HUES48 (cell line): ENCODE measurements at regions not wholly inside any gene's neighbourhood (a gene's known extent, or its start where the extent isn't known, plus 50 kb on each side); places are given as distances from the start of the nearest gene placed in this dataset.

ENCODE experiments used
- H3K27ac ChIP-seq: one replicate; pipeline ENCODE4 v1.7.0; 2013; ENCODE audit warnings: low read depth, low read length, inconsistent platforms
- H3K27me3 ChIP-seq: 2 replicates; pipeline ENCODE4 v1.6.1; 2013; ENCODE audit warnings: mild to moderate bottlenecking, low read length; ENCODE audit not compliant: control insufficient read depth, insufficient read depth
- H3K36me3 ChIP-seq: 2 replicates; pipeline ENCODE4 v1.6.1; 2013; ENCODE audit warnings: low read length; ENCODE audit not compliant: control insufficient read depth, insufficient read depth
- H3K4me1 ChIP-seq: 2 replicates; pipeline ENCODE4 v1.6.1; 2013; ENCODE audit warnings: mild to moderate bottlenecking, low read length; ENCODE audit not compliant: control insufficient read depth, insufficient read depth
- H3K4me3 ChIP-seq: 2 replicates; pipeline ENCODE4 v1.5.1; 2013; ENCODE audit warnings: mild to moderate bottlenecking, low read depth, low read length
- H3K9ac ChIP-seq: 2 replicates; pipeline ENCODE4 v1.6.1; 2013; ENCODE audit warnings: mild to moderate bottlenecking, low read depth, low read length, moderate library complexity
- H3K9me3 ChIP-seq: 2 replicates; pipeline ENCODE4 v1.6.1; 2013; ENCODE audit warnings: low read length; ENCODE audit not compliant: control insufficient read depth, insufficient read depth

DNA sequence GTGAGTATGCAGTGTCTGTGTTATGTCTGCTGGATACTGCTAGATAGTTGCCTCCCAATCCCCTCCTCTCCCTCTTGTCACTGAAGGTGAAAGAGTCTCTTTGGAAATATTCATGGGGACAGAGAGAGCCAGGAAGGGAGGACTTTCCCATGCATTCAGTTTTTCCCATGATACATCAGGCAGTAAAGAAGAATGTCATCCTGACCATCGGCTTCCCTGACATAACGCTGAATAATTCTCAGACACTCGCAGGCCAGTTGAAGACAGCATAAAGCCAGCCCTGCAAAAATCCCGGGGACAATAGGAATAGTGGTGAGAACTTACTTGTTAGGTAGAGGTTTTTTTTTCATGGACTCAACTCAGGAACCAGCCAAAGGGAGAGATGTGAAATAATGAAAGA lies 58.1 kb downstream of the KLF4 start:
- no peaks in the 10 kb centered on the region for H3K9me3 ChIP-seq
- H3K27me3 ChIP-seq, result no peaks in the 10 kb centered on the region
- H3K4me3 ChIP-seq, result no peak overlapping the region
- H3K36me3 ChIP-seq, result no peaks in the 10 kb centered on the region
- no peaks in the 10 kb centered on the region for H3K4me1 ChIP-seq
- H3K27ac ChIP-seq, result no peak overlapping the region
- H3K9ac ChIP-seq, result no peak overlapping the region

DNA sequence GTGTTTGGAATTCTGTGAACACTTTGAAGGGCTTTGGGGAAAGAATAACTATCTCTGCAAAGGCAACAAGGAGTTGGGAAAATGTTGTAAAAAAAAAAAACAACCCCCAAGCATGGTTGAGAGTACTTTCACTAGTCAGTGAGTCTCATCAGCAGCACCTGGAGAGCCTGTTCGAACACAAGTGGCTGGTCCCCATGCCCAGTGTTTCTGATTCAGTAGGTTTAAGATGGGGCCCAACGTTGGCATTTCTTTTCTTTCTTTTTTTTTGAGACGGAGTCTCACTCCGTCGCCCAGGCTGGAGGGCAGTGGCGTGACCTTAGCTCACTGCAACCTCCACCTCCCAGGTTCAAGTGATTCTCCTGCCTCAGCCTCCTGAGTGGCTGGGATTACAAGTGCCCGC lies 59.5 kb downstream of the KLF4 start:
- Histone ChIP-seq H3K4me3 (no peak overlapping the region), H3K36me3 (no peaks in the 10 kb centered on the region), H3K4me1 (peaks cover under 1% of the 10 kb centered on the region; the same call in 1 of the 2 replicates), H3K9ac (no peak overlapping the region), H3K9me3 (no peaks in the 10 kb centered on the region), H3K27ac (no peak overlapping the region), H3K27me3 (peaks cover 10% of the 10 kb centered on the region; the same call in 1 of the 2 replicates)

DNA sequence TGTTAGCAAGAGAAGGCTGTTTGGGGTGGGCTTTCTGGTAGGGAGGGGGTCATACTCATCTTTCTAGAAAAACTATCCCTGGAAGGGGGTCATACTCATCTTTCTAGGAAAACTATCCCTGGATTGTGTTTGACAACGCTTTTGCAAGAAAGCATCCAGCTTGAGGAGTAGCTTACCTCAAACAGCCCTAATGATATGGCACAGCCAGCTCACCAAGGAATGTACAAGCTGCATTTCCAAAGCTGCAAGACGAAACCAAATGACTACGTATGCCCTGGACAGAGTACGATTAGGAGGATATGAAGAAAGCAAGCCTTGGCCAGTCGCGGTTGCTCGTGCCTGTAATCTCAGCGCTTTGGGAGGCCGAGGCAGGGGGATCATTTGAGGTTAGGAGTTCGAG lies 63.4 kb downstream of the KLF4 start:
- peaks cover 5% of the 10 kb centered on the region for H3K4me1 ChIP-seq
- peaks cover 10% of the 10 kb centered on the region; the same call in 1 of the 2 replicates for H3K27me3 ChIP-seq
- no peaks in the 10 kb centered on the region for H3K36me3 ChIP-seq

DNA sequence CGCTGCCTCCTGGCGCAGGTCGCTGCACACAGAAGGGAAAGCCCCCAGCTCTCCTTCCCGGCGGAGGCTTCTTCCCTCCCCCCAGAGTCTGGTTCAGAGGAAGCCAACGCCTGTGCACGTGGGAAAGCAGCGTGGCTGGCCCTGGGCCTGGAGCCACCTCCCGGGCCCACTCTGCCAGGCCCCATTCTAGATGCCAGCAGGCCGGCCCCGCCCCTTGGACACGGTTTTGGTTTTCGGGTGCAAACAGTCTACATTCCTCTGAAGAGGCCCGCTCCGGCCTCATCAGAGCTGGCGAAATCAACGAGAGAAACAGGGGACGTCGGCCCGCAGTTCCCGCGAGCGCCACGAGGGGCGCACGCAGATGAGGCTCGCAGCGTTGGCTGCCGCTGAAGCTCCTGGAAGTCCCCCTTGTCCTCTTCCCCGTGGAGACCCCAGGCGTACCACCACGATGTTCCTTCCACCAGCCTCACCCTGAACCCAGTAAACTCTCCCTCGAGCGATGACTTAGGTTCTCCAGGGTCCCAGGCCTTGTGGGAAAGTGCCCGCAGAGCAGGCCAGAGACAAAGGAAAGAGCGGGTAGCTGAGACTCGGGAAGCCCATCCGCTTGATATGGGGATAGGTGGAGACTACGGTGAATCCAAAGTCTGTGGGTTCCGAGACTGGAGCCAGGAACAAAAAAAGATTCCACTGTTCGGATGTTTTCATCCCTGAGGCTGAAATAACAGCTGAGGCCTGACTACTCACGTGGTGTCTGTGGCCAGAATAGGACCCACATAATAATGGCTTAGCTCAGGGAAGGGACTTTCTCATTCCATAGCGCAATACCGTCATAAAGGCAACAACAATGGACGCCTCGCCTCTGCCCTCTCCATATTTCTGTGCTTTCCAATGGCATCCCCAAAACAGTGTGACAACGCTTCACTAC lies 64.2 kb downstream of the KLF4 start:
- Histone ChIP-seq H3K36me3 (no peaks in the 10 kb centered on the region), H3K9ac (no peak overlapping the region; the same call in 1 of the 2 replicates), H3K4me3 (peak overlapping the region; percentile 23; the same call in 1 of the 2 replicates), H3K4me1 (peaks cover 5% of the 10 kb centered on the region), H3K27me3 (peaks cover 10% of the 10 kb centered on the region; the same call in 1 of the 2 replicates), H3K27ac (no peak overlapping the region), H3K9me3 (no peaks in the 10 kb centered on the region)

More for the DNA sequence above, 63.4 kb downstream of the KLF4 start:
- H3K9me3 ChIP-seq, result no peaks in the 10 kb centered on the region
- H3K4me3 ChIP-seq, result no peak overlapping the region
- H3K27ac ChIP-seq, result no peak overlapping the region
- no peak overlapping the region for H3K9ac ChIP-seq

DNA sequence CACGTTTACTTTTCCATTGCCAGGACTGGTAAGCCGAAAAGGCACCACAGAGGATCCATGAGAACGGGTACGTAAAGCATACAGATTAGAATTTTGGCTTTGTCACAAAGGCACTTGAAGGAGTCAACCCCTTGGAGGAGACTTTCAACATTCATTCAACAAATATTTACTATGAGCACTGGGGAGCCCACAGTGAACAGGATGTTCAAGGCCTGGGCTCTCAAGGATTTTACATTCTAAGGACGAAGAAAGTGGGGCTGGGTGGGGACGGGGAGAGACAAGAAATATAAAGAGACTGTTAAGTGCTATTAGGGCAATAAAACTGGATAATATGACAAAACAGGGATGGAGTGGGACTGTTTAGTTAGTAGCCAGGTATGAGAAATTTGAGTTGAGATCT lies 66.0 kb downstream of the KLF4 start:
- Histone ChIP-seq H3K4me3 (no peak overlapping the region), H3K27ac (no peak overlapping the region), H3K9ac (no peak overlapping the region), H3K9me3 (no peaks in the 10 kb centered on the region), H3K4me1 (peaks cover 5% of the 10 kb centered on the region), H3K36me3 (no peaks in the 10 kb centered on the region), H3K27me3 (peaks cover 10% of the 10 kb centered on the region; the same call in 1 of the 2 replicates)

DNA sequence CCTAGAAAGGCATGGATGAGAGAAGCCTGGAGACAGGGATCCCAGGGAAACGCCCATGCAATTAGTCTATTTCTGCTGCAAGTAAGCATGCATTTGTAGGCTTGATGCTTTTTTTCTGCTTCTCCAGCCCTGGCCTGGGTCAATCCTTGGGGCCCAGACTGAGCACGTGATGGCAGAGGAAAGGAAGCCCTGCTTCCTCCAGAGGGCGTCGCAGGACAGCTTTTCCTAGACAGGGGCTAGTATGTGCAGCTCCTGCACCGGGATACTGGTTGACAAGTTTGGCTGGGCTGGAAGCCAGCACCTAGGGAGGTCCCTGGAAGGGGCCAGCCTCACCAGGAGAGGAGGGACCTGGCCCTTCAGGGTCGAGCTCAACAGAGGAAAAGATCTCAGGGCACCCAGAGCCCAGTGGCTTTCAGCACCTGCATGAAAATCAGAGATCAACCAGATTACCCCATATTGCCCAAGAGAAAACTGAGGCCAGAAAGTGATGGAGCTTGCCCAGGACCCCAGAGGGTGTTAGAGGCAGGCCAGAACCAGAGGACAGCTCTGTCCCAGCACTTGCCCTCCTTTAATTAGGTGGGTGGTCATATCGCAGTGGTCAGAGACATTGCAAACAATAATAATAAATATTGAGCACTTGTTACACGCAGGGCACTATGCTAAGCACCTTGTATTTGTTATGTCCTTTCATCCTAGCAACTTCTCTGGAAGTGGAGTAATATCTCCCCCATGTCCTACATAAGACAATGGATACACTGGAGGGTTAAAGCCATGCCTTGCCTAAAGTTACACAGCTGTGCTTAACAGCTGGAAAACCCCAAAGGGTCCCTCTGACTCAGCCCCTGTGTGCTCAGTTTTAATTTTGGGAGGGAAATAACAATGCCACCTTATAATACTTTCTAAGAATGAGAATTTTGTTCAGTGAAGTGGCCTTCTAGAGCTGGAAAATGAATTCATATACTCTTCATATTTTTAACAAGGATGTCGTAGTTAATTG lies 67.1 kb downstream of the KLF4 start:
- Histone ChIP-seq H3K27ac (no peak overlapping the region), H3K4me1 (peaks cover 5% of the 10 kb centered on the region), H3K36me3 (no peaks in the 10 kb centered on the region), H3K4me3 (no peak overlapping the region), H3K9ac (no peak overlapping the region), H3K27me3 (peaks cover 10% of the 10 kb centered on the region; the same call in 1 of the 2 replicates), H3K9me3 (no peaks in the 10 kb centered on the region)

DNA sequence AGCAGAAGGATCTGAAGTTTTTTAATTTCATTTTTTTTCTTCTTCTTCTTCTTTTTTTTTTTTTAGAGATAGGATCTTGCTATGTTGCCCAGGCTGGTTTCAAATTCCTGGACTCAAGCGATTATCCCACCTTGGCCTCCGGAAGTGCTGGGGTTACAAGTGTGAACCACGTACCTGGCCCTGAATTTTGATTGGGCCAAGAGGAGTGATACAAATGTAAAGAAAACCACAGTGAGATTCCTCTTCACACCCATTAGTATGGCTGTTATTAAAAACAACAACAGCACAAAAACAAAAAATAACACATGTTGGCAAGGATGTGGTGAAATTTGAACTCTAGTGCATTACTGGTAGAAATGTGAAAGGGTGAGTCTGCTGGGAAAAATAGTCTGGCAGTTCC lies 79.1 kb downstream of the KLF4 start:
- no peak overlapping the region for H3K9ac ChIP-seq
- H3K4me3 ChIP-seq, result no peak overlapping the region
- H3K4me1 ChIP-seq, result no peaks in the 10 kb centered on the region
- H3K27ac ChIP-seq, result no peak overlapping the region
- no peaks in the 10 kb centered on the region for H3K9me3 ChIP-seq
- H3K27me3 ChIP-seq, result no peaks in the 10 kb centered on the region
- H3K36me3 ChIP-seq, result no peaks in the 10 kb centered on the region

DNA sequence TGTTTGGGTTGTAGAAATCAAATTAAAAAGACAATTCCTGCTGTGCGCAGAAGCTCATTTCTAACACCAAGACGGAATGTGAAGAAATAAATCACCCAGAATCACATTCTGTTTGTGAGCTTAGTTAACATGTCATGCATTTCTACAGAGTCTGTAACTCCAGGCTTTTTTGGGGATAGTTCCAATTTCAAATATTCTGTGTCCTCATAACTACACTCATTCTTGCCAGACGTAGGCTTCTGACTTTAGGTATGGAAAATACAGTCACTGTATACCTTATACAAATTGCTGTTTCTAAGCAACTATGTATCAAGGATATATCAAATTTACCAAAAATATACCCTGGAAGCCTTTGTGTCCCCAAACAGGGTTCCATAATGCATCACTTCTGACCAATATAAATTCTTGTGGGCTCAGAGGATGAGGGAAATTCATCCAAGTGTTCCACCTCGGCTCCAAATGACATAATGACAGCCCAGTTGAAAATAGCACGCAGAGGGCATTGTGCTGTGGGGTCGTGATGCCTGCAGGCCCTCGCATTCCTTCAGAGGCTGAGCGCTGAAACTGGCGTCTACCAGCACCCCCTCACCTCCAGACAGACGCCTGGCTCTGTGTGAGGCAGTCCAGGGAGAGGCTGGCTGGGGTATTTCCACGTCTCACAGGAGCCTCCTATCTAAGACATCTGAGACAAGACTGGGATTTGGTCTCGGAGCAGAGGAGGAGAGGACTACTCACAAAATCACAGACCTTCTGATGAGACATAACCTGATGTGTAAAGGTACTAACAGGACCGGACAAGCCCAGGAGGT lies 79.8 kb downstream of the KLF4 start:
- H3K27me3 ChIP-seq, result no peaks in the 10 kb centered on the region

DNA sequence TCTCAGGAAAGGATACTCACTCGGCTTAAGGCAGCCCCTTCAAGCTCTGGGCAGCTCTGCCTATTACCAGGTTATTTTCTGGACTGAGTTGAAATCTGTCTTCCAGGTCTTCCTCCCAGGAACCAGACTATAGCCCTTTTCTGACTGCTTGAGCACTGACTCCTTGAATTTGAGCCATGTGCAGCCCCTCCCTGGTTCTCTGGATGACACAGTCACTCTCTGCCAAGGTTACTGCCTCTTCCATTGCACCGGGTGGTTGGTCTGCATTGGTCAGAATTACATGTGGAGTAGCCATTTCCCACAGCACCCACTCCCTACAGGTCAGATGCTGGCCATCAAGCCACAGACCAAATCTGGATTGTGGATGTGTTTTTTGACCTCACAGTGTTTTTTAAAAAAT lies 81.9 kb downstream of the KLF4 start:
- no peak overlapping the region for H3K9ac ChIP-seq
- H3K4me3 ChIP-seq, result no peak overlapping the region
- no peaks in the 10 kb centered on the region for H3K27me3 ChIP-seq
- no peaks in the 10 kb centered on the region for H3K36me3 ChIP-seq
- no peaks in the 10 kb centered on the region for H3K9me3 ChIP-seq
- H3K27ac ChIP-seq, result no peak overlapping the region
- H3K4me1 ChIP-seq, result no peaks in the 10 kb centered on the region

More for the DNA sequence above, 79.8 kb downstream of the KLF4 start:
- no peak overlapping the region for H3K27ac ChIP-seq
- no peak overlapping the region for H3K9ac ChIP-seq
- H3K36me3 ChIP-seq, result no peaks in the 10 kb centered on the region
- no peak overlapping the region for H3K4me3 ChIP-seq
- H3K9me3 ChIP-seq, result no peaks in the 10 kb centered on the region
- no peaks in the 10 kb centered on the region for H3K4me1 ChIP-seq

DNA sequence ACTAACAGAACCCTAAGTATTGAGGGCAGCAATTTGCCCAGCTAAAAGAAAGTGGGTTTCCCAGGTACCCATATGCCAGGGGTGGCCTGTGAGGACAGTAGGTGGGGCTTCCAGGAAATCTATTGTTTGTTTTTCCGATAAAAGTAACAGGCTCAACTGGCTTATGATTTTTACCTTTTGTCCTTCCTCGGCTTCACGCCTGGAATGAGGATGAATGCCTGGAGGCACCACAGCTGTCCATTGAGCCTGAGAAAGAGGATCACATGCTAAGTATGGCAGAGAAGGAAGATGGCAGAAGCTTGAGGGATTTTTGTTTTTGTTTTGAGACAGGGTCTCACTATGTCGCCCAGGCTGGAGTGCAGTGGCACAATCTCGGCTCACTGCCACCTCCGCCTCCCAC lies 84.1 kb downstream of the KLF4 start:
- Histone ChIP-seq H3K4me1 (no peaks in the 10 kb centered on the region), H3K27ac (no peak overlapping the region), H3K9ac (no peak overlapping the region), H3K9me3 (no peaks in the 10 kb centered on the region), H3K4me3 (no peak overlapping the region), H3K27me3 (no peaks in the 10 kb centered on the region), H3K36me3 (no peaks in the 10 kb centered on the region)
